ENCODE measurements at regions not wholly inside any gene's neighbourhood (a gene's known extent, or its start where the extent isn't known, plus 50 kb on each side); places are given as distances from the start of the nearest gene placed in this dataset.

DNA sequence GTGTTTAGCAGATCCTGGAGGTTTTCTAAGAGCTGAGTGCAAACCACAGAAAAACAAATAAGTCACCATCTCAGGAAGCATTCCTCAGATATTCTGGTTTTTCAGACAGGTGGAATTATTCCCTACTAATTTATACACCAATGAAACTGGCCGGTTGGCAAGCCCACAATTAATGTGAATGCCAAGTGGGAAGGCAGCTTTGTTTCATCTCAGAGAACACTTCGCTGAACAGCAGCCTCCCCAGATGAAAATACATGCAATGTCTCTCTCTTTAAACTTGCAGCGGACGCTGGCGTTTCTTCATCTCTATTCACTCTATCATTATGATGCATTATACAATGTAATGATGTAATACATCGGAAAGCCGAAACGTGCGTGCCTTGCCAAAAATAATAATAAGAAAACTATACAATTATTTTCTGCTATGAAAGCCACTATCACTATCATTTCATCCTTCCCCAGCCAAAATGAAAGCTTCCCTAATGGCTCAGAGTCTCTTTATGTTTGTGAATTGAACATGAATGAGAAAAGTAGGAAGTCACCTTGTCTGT, 649.4 kb downstream of the BCL11A start:
- FAIRE-seq, result no peak

DNA sequence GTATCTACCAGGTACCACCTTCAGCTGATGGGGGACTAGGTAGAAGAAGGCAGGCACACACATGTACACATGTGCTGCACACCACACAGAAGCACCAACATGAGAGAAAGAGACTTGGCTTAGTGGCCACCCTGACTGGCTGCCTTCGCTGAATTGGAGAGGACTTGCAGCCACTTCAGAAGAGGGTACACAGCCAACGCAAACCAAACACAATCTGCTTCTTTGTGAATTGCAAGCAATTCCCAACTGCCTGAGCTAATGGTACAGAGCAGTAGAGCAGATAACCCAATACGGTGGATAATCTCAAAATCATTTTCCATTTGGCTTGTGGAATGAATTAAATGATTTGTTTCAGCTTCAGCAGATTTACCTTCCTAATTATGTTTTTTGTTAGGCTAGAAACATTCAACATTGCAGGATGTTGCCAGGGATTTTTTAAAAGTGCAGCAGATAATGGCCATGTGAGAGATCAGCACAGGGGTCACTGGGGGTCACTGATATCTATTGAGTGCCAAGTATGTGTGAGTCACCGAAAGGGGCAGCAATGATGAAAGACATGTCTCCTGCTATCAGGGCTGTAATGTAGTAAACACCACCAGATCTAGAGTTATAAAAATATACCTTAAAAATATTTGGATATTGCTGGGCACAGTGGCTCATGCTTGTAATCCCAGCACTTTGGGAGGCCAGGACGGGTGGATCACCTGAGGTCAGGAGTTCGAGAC, 652.6 kb downstream of the BCL11A start:
- FAIRE-seq, result no peak

DNA sequence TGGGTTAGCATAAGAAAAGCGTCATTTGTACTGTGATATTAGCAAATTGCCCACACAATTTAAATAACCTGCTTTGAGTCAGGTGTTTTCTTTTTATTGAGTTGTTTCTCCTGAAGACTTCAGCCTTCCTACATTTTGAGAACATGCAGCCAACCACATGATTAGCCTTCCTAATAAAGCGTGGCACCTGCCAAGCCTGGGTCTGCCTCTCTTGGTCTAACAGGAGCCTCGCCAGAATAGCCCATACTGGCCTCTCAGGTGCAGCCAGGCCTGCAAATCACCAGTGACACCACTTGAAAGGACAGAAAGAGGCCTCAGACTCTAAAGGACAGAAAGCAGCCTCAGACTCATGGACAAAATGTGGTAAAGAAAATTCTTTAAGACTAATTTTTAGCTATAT, 653.8 kb downstream of the BCL11A start:
- no peak for FAIRE-seq

DNA sequence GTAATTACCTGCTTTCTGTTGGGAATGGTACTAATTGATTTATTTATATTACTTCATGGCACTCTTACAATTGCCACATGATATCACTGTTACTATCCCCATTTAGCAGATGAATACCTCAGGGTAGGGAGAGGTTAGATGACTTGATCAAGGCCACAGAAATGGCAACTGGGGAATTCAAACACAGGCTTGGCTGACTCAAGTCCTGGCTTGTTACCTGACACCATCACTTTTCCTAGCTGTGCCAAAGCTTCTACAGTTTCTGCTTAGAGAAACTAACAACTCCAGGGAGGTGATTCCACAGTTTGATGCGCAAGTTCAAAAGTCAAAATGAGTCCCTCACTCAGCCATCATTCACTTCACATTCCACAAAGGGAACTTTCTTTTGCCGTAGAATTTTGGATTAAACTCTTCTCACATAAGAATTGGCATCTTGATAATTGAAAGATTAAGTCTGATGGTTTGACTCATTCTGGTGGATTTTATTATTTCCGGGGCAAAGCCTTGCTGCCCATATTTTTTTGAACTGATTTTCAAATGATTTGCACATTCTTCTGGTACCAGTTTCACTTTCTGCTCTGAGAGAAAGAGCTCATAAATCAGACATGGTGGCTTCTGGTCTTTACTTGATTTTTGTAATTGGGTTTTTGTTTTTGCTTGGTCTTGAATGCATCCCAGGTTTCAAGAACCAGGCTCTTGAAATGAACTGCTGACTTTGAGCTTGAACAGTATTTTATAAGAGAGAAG, 656.8 kb downstream of the BCL11A start:
- FAIRE-seq, result no peak

DNA sequence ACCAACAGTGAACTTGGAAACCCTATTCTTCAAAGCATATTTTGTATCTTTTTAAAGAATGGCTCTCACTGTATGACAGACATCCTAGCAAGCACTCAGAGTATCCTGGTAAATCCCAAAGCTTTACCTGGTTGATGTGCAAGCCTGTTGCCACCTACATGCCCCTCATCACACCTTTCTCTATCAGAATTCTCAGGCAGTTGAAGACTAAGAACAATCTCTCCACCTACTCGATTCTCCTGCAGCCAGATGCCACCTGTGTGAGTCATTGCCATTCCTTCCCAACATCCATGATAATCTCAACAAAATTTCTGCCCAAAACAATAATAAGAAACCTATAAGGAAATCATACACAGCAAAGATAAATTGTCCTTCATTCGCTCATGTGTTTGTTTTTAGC, 659.8 kb downstream of the BCL11A start:
- FAIRE-seq, result no peak

DNA sequence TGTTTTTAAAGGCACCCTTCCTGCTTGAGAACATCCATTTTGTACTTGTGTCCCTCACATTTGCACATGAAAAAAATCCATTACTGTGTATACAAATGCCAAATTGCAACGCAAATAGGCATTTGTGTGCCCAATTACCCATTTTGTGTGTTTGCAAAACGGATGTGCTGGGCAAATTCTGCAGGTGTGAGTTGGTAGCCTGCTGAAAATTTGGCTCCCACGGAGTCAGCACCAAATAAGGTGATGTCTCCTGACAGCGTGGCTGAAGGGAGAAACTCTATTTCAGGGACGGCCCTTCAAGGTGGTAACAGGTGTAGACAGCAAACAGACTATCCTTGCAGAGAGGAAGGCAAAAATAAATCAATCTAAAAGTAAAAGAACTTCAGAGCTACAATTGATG, 661.1 kb downstream of the BCL11A start:
- FAIRE-seq, result no peak

DNA sequence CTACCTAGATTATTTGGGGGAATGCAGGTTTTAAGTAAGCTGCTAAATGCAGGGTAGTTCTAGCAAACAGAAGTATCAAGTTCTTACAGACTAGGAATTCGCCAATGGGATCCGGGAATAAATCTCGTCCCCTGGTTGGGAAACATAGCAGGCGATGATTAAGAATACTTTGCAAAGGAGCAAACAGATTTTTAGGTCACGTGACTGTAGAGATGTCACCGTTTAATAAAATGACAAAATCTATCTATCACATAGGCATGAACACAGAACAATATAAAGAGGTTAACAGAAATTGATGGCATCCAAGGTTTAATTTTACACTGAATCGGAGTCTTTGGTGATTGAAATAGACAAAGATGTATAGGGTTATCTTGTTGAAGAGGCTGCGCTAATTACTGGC, 664.1 kb downstream of the BCL11A start:
- FAIRE-seq, result no peak

DNA sequence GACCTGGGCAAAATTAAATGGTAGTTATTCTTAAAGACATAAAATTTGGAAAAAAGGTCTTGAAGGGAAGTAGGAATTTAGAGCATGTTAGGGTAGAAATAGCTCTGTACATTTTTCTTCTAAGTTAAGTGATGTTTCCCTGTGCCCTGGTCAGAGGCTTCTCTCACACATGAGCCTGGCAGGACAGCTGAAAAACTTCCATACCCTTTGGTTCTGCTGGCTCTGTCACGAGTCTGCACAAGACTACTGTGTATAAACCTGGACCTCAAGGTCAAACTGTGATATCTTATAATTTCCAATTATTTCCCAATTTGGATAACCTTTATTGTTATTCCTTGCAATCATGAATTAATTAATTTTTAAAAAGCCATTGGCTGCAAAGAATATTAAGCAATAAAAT, 664.7 kb downstream of the BCL11A start:
- no peak for FAIRE-seq

DNA sequence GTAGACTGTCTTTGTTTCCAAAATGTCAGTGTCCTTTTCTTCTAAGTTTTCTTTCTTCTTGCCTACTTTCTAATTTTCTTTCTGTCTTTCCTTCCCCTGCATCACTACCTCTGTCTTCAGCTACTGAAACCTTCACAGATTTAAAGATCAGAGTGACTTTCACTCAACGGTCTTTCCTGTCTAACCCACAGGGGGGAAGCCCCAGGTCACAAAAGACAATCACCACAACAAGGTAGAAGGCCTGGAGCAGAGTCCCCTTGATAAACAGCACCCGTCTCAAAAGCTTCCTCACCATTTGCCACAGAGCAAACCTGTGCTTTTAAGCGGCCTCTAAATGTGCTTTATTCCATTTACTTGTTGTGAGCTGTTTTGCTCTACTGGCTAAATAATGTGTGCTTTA, 665.4 kb downstream of the BCL11A start:
- FAIRE-seq, result no peak

DNA sequence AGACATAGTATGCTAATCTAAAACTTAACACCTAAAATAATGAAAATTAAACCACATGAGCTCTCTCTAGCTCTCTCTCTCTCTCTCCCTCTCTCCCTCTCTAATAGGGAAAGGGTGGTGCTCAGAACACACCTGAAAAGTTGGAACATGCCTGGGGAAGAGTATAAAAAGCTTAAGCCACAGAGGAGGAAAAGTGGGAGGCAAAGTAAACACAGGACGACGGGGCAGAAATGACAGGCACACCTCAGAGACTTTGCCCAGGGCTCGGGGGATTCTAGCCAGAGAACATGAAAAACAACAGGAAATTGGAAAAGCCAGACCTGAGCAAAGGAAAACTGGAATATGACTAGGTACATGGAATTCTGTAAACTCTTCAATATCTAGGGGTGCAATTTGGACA, 666.1 kb downstream of the BCL11A start:
- no peak for FAIRE-seq

DNA sequence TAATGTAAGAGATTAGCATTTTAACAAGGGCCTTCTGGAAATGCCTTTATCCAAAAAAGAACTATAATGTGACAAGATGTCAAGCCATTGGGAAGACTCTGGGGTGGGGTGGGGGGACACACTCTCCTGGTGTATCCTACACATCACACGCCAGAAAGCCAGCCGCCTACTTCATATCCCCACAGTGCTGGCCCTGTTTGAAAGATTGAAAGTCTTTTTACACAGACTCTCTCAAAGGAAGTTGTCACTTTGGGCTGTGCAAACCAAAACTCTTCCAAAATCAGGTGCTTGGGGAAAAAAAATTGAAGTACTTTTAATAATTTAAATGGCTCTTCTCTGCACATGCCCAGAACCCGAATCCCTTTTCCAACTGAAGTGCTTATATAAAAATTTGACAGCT, 666.7 kb downstream of the BCL11A start:
- FAIRE-seq, result no peak

DNA sequence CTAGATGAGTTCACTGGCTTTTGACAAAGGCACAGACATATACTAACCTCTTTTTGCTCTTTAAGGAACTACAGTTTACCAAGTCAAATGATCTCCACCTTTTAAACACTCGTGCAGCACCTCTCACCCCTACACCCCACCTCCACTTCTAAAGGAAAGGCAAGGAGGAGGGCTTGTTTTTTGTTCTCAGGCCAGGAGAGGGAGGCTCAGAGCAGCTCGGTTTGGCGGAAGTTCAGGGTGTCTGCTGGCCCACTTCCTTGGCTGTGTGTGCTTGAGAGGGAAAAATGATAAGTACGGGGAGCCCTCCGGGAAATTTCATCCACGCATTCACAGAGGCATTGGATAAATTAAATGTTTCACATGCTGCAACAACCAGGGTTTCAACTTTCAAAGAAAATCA, 667.9 kb downstream of the BCL11A start:
- no peak for FAIRE-seq

DNA sequence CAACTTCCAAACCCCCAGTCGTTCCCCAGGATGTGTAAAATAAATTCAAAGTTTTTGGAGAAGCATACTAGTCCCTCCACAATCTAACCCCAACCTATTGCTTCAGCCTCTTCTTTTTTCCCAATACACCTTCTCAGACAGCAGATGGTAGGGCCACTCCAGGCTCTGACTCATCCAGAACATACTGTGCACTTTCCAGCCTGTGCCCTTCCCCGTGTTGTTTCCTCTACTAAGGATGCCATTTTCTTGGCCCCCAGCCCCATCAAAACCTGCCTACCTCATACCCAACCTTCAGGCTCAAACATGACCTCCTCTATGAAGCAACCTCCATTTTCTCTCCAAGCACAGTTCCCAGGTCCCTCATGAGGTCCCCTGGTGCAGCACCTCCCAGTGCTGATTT, 669.3 kb downstream of the BCL11A start:
- no peak for FAIRE-seq

DNA sequence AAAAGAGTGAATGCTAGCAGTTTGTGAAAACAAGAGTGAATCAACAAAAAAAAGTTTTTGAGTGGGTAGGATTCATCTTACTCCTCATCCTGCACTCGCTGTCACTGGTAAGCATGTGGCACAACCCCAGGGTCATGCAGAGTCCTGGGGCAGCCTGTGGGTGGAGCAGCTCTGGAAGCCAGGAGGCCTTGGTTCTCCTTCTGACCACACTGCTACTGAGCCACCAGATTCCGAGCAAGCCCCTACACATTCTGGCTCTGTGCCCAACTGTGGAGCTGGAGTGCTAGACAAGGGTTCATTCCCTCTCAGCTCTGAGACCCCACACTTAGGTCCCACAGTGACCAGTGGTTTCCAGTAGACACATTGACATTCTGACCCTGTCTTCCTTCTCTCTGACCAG, 670.6 kb downstream of the BCL11A start:
- FAIRE-seq, result no peak

DNA sequence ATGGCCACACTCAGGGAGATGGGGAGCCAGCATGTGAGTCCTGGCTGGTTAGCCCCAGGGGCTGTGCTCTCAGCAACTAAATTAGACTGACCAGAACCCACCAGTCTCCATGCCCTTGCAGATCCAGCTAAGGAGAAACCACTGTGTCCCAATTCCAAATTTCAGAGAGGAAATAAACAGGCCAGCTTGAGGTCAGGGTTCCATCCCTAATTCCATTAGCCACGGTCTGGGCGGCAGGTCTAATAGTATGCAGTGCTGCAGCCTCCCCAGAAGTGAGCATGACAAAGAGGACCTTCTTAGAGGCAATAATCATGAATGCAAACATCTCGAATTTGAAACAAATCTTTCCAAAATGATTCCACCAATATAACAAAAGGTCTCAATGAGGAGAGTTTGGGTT, 671.2 kb downstream of the BCL11A start:
- FAIRE-seq, result no peak

DNA sequence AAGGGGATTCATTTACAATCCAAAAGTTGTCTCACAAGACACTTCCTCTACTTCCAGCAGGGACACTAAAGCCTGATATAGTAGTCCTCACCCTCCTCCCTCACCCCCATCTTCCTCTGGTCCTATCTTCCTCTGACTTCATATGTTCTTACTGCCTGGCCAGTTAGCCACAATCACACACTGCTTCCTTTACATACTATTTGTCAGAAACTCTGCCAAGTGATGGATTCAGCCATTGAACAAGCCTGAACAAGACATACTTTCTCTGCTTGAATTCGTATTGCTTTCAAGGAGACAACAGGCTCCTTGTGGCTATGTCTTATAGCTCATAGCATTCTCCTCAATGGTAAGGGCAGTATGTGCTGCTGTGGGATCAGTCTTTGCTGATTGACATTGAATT, 672.2 kb downstream of the BCL11A start:
- FAIRE-seq, result no peak

DNA sequence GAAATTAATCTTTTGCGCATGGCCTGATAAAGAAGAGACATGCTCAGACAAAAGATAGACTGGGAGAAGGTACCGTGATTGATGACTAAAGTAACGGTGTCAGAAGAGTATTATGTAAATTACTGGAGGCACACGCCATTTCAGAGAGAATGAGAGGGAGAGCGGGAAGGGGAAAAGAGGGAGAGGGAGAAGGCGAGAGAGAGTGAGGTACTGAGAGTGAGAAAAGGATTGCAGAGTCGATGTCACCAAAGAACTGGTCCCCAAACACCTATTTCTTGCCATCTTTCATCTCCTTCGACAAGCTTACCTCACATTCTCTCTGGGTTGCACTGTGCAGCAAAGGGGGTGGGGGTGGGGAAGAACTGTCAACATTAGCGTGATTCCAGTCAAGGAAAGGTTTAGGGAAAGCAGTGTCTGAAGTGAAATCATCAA, 673.7 kb downstream of the BCL11A start:
- no peak for FAIRE-seq

DNA sequence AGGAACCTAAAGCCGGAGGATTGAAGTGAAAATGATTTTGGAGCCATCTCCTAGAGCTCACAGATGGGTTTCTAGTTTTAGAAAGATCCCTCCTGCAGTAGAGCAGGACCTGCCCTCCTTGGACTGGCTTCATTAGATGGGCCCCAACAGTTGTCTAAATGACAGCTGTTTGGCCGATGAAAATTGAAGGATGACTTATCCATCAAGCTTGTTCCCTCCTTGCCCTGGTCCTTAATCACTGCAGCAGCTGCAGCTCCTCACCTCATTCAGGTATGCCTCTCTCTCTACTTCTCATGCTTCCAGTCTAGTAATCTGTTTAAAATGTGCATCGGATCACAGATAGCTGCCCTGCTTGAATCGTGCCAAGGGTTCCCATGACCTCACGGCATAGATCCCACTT, 677.6 kb downstream of the BCL11A start:
- FAIRE-seq, result no peak

DNA sequence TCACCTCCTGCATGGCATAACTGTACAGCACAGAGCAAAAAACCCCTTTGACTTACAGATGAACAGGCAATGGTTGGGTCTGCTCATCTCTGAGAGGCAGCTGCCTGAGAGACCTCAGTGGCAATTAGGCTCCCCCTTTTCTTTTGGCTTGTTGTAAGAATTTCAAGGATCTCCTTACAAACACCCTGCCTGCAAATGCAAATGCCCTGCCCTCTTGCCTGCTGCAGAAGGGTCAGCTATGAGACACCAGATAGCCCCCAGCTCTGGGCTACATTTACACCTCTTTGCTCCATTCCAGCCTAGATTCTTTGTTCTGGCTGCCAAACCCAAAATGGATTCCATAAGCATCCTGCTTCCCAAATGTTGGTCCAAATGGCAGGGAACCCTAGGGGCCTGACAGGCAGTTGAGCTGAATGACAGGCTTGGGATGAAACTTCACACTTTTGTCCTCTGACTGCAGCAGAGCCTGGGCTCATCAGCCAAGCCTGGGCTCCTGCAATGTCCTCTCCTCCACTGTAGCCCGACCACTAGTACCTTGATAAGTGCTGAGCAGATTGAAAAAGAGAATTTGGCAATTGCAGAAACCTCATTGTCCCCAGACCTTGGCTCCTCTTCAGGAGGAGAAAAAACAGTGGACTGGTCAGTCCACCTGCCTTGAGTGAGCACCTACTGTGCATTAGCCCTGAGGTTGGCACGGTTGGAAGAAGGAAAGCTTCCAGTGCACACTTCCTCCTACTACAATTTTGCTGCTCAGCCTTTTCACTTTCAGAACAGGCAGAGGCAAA, 678.3 kb downstream of the BCL11A start:
- FAIRE-seq, result no peak

DNA sequence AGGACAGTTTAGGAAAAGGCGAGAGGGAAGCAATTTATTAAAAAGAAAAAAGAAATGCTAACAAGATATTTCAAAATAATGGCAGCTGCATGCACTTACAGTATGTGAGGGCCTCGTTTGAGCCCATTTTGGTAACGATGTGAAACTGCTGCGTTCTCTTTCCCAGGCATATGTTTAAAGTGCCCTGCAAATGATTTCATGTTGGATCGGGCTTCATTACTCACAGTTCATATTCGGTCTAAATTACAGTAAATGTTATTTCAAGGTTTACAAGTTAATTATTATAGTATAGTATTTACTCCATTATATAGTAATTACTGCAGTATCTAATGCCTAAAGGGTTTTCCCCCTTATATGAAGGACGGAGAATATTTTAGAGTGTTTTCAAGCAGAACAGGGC, 679.1 kb downstream of the BCL11A start:
- FAIRE-seq, result no peak

DNA sequence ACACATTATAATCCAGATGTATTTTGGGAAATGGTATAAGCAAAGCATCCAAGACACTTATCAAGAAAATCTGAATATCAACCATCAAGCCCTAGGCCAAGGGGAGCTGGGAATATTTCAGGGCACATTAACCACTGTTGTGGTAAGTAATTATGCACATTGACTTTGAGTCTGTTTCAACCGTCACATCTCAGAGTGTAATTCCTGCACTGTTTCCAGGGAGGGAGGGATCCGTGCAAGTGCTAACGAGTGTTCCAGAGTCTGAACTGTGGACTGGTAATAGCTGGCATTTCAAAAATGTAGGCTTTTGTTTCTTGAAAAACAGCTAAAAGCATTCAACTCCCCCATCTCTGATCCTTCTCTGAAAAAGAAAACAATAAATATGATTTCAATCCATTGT, 681.6 kb downstream of the BCL11A start:
- no peak for FAIRE-seq

DNA sequence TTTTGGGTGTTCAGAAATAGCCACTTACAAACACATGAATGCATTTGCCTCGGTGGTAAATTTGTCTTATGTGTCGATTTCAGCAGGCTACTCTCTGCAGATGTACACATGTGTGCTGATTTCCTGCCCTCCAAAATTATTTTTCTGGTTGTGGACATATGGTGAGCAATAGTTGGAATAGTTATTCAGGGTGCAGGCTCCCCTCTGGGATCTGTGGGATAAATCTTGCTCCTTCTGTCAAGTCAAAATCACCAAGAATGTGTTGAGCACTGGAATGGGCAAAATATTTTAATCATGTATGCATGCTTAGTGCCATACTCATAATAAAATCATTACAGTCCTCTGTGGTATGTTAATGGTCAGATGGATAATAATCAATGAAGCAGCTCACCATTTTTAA, 684.5 kb downstream of the BCL11A start:
- no peak for FAIRE-seq

DNA sequence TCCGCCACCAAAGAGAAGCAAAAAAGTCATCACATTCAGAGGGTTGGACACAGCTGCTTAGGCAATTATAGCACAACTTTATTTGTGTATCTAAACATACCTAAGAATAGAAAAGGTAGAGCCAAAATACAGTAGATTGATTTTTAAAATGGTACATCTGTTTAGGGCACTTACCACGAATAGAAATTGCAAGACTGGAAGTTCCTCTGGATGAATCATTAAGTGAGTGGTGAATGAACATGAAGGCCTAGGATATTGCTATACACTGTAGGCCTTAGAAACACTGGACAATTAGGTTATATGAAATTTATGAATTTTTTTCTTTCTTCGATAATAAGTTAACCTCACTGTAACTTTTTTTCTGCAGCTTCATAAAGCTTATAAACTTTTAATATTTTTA, 687.0 kb downstream of the BCL11A start:
- no peak for FAIRE-seq

DNA sequence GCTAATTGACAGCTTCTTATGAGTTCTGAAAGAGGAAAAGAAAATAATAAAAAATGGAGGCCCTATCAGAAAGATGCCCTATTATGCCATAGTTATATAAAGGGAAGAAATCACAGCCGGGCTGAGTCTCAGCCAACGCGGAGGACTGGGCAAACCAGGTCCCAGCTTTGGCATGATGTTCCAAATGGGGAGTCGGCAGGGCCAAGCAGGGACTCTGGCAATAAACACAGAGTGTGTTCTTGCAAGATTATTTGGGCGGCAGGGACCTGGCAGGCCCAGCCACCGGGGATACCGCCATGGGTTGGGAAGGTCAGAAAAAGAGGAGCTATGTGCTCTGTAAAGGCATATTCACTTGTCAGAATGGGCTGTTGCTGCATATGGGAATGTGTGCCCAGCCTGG, 694.9 kb downstream of the BCL11A start:
- no peak for FAIRE-seq
